GM12878 (cell line): ENCODE measurements at regions not wholly inside any gene's neighbourhood (a gene's known extent, or its start where the extent isn't known, plus 50 kb on each side); places are given as distances from the start of the nearest gene placed in this dataset.

Experiments used
- CBX3 ChIP-seq: fragments of 200-600 bp; sonication (generic); IDR thresholded peaks from 2 replicates; pipeline ENCODE4 v1.6.1; 2016; ENCODE audit warnings: low read depth, borderline replicate concordance
- CTCF ChIP-seq, 3 experiments: IDR thresholded peaks in 2 of 3; conservative IDR thresholded peaks in 1 of 3; 2 replicates each; pipeline ENCODE4 v1.5.1; 2011; ENCODE audit warnings: low read depth in 3 of 3, low read length in 3 of 3, mild to moderate bottlenecking in 3 of 3, control low read depth in 2 of 3, moderate library complexity in 2 of 3, inconsistent platforms in 1 of 3, mixed read lengths in 1 of 3; ENCODE audit not compliant: control insufficient read depth in 2 of 3, insufficient read depth in 1 of 3; ENCODE audit errors: extremely low read depth in 1 of 3
- IKZF2 ChIP-seq, 2 experiments: fragments of 450-650 bp; IDR thresholded peaks; 2 replicates each; pipeline ENCODE4 v1.6.1; 2017; ENCODE audit warnings: mild to moderate bottlenecking in 2 of 2, moderate library complexity in 2 of 2
- MAX ChIP-seq: IDR thresholded peaks from 2 replicates; pipeline ENCODE4 v1.6.1; 2012; ENCODE audit warnings: low read depth, low read length, improper control_type of control experiment
- NFXL1 ChIP-seq: fragments of 450-650 bp; IDR thresholded peaks from 2 replicates; pipeline ENCODE4 v1.6.1; 2017; ENCODE audit warnings: antibody characterized with exemption, mild to moderate bottlenecking, borderline replicate concordance
- POLR2AphosphoS2 ChIP-seq: IDR thresholded peaks from 2 replicates; pipeline ENCODE4 v1.6.1; 2011; ENCODE audit warnings: low read depth, mild to moderate bottlenecking, low read length, improper control_type of control experiment, moderate library complexity
- POLR2AphosphoS5 ChIP-seq: IDR thresholded peaks from 2 replicates; pipeline ENCODE4 v1.6.1; 2011; ENCODE audit warnings: mild to moderate bottlenecking, low read length, inconsistent platforms
- REST ChIP-seq: IDR thresholded peaks from 2 replicates; pipeline ENCODE4 v1.6.1; 2012; ENCODE audit warnings: mild to moderate bottlenecking, low read depth, low read length
- SMARCA5 ChIP-seq: fragments of 450-650 bp; IDR thresholded peaks from 2 replicates; pipeline ENCODE4 v1.6.1; 2017; ENCODE audit warnings: mild to moderate bottlenecking
- SUZ12 ChIP-seq: fragments of 200-600 bp; sonication (generic); IDR thresholded peaks from one replicate; pipeline ENCODE4 v1.6.1; 2018; ENCODE audit warnings: antibody characterized with exemption, mild to moderate bottlenecking; ENCODE audit not compliant: unreplicated experiment

DNA sequence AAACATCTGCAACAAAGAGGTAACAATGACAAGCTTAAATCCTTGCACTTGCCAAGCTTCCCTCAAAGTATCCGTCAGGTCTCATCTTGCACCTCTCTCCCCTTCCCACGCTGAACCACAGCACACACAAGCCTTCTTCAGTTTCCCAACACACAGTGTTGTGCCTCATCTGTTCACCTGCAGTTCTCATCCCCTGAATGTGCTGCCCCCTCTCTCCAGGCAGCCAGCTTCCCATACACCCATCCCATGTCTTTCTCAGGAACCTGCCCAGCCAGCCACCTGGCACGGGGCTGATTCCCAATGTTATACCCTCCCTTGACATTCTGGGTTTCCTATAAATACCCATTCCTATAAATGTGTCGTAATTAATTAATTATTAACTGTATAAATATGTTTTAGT, 314.8 kb downstream of the PRELID2 start:
- no peak for TF ChIP-seq MAX
- TF ChIP-seq NFXL1 = no peak
- TF ChIP-seq REST = no peak
- no peak for TF ChIP-seq IKZF2 (IDR thresholded peaks at IDR 0.05)
- no peak for TF ChIP-seq SMARCA5
- TF ChIP-seq SUZ12 = no peak
- TF ChIP-seq POLR2AphosphoS5 = no peak
- no peak for TF ChIP-seq CTCF (IDR thresholded peaks at IDR 0.05 in 2 of 3, conservative IDR thresholded peaks at IDR 0.05 in 1 of 3; ENCODE audit: control insufficient read depth in 2 of 3, extremely low read depth in 1 of 3, insufficient read depth in 1 of 3, low read depth in 3 of 3, low read length in 3 of 3)
- TF ChIP-seq CBX3 = no peak
- TF ChIP-seq POLR2AphosphoS2 = no peak
